Gastrocnemius medialis (tissue), 4 donors: ENCODE measurements at regions not wholly inside any gene's neighbourhood (a gene's known extent, or its start where the extent isn't known, plus 50 kb on each side); places are given as distances from the start of the nearest gene placed in this dataset.

ENCODE experiments used
- ATAC-seq, 2 donors: fragments of 150-250 bp; one replicate each; pipeline ENCODE4 v1.9.1; 2016
- DNase-seq, 2 donors: peaks; one replicate each; pipeline ENCODE4 v3.0.0-alpha.2; 2019
- H3K27ac ChIP-seq, 4 donors: fragments of 200-600 bp; sonication (generic); 1 replicate in 1 of 4; 2 replicates in 3 of 4; pipeline ENCODE4 v1.5.1; 2016 to 2018; ENCODE audit warnings: mild to moderate bottlenecking in 2 of 4, moderate library complexity in 1 of 4
- H3K27me3 ChIP-seq, 3 donors: fragments of 200-600 bp; sonication (generic) in 2 of 3; 1 replicate in 1 of 3; 2 replicates in 2 of 3; pipeline versions ENCODE4 v1.5.1 to v1.6.0; 2016 to 2019; ENCODE audit warnings: mild to moderate bottlenecking in 1 of 3, moderate library complexity in 1 of 3
- H3K36me3 ChIP-seq, 2 donors: fragments of 200-600 bp; sonication (generic) in 1 of 2; one replicate each; pipeline ENCODE4 v1.5.1; 2017 to 2018
- H3K4me1 ChIP-seq, 2 donors: fragments of 200-600 bp; sonication (generic) in 1 of 2; one replicate each; pipeline ENCODE4 v1.5.1; 2016 to 2017; ENCODE audit warnings: mild to moderate bottlenecking in 2 of 2
- H3K4me3 ChIP-seq, 4 donors: fragments of 200-600 bp; sonication (generic) in 3 of 4; 1 replicate in 1 of 4; 2 replicates in 3 of 4; pipeline ENCODE4 v1.5.1; 2016 to 2019; ENCODE audit warnings: mild to moderate bottlenecking in 2 of 4
- H3K9me3 ChIP-seq, 3 donors: fragments of 200-600 bp; sonication (generic) in 2 of 3; 1 replicate in 1 of 3; 2 replicates in 2 of 3; pipeline ENCODE4 v1.5.1; 2016 to 2019
- CTCF ChIP-seq, 5 experiments: fragments of 450-650 bp in 3 of 5; fragments of 200-600 bp in 2 of 5; sonication (generic) in 2 of 5; IDR thresholded peaks in 4 of 5; conservative IDR thresholded peaks in 1 of 5; 1 replicate in 4 of 5; 2 replicates in 1 of 5; pipeline ENCODE4 v1.5.1; 2016 to 2019; ENCODE audit warnings: antibody characterized with exemption in 5 of 5, mild to moderate bottlenecking in 3 of 5, moderate library complexity in 3 of 5
- POLR2A ChIP-seq, 2 donors: fragments of 450-650 bp; IDR thresholded peaks; one replicate each; pipeline ENCODE4 v1.6.1; 2017; ENCODE audit warnings: antibody characterized with exemption in 2 of 2, mild to moderate bottlenecking in 2 of 2, moderate library complexity in 2 of 2
- in situ Hi-C, 4 donors: fragments of 200-750 bp; cut with MboI; loops; one replicate each; pipeline versions ENCODE4 v1.15.0 to v1.8.0; 2017; ENCODE audit warnings: low sequenced_read_pairs in 4 of 4
- intact Hi-C: fragments of 100-400 bp; cut with DNase I; formaldehyde crosslinking; loops from one replicate; pipeline ENCODE4 v1.15.1; 2023; ENCODE audit warnings: low total_unique reads

GRCh38 chr1:68372487-68372886, 77.3 kb downstream of the RPE65 start:
- no peaks in the 10 kb centered on the region for H3K27me3 ChIP-seq
- intact Hi-C loops (no loop called here), in situ Hi-C loops (no loop called here)
- H3K4me1 ChIP-seq: no peaks in the 10 kb centered on the region
- ATAC-seq (no peak), DNase-seq (no peak)
- H3K27ac ChIP-seq: no peak overlapping the region
- TF ChIP-seq POLR2A (IDR thresholded peaks at IDR 0.05): no peak
- no peak for TF ChIP-seq CTCF (IDR thresholded peaks at IDR 0.05 in 4 of 5, conservative IDR thresholded peaks at IDR 0.05 in 1 of 5)
- H3K36me3 ChIP-seq: no peaks in the 10 kb centered on the region
- no peak overlapping the region for H3K4me3 ChIP-seq
- H3K9me3 ChIP-seq: no peaks in the 10 kb centered on the region

GRCh38 chr1:68370101-68370915, 79.4 kb downstream of the RPE65 start:
- Histone ChIP-seq H3K4me3 (no peak overlapping the region), H3K9me3 (no peaks in the 10 kb centered on the region), H3K27me3 (no peaks in the 10 kb centered on the region), H3K27ac (no peak overlapping the region), H3K36me3 (no peaks in the 10 kb centered on the region), H3K4me1 (no peaks in the 10 kb centered on the region)
- in situ Hi-C loops (no loop called here), intact Hi-C loops (no loop called here)
- DNase-seq (no peak), ATAC-seq (no peak)
- no peak for TF ChIP-seq CTCF (IDR thresholded peaks at IDR 0.05 in 4 of 5, conservative IDR thresholded peaks at IDR 0.05 in 1 of 5)
- no peak for TF ChIP-seq POLR2A (IDR thresholded peaks at IDR 0.05)

- intact Hi-C loops (no loop called here), in situ Hi-C loops (no loop called here)
- no peaks in the 10 kb centered on the region for H3K9me3 ChIP-seq
- TF ChIP-seq CTCF (IDR thresholded peaks at IDR 0.05 in 4 of 5, conservative IDR thresholded peaks at IDR 0.05 in 1 of 5) (no peak), POLR2A (IDR thresholded peaks at IDR 0.05) (no peak)
- DNase-seq (no peak), ATAC-seq (no peak)
- no peak overlapping the region for H3K27ac ChIP-seq
- no peaks in the 10 kb centered on the region for H3K4me1 ChIP-seq
- H3K27me3 ChIP-seq: no peaks in the 10 kb centered on the region
- no peak overlapping the region for H3K4me3 ChIP-seq
- no peaks in the 10 kb centered on the region for H3K36me3 ChIP-seq
Observed at GRCh38 chr1:68366572-68366971, 83.2 kb downstream of the RPE65 start.

- intact Hi-C loops: no loop called here
- no peak for DNase-seq
- TF ChIP-seq POLR2A (IDR thresholded peaks at IDR 0.05): no peak
- no peak for TF ChIP-seq CTCF (IDR thresholded peaks at IDR 0.05 in 4 of 5, conservative IDR thresholded peaks at IDR 0.05 in 1 of 5)
- H3K27ac ChIP-seq: no peak overlapping the region
- no peaks in the 10 kb centered on the region for H3K4me1 ChIP-seq
- H3K27me3 ChIP-seq: no peaks in the 10 kb centered on the region
- no peaks in the 10 kb centered on the region for H3K9me3 ChIP-seq
- no peaks in the 10 kb centered on the region for H3K36me3 ChIP-seq
- in situ Hi-C loops: no loop called here
- ATAC-seq: no peak
- no peak overlapping the region for H3K4me3 ChIP-seq
Observed at GRCh38 chr1:68365709-68366382, 83.9 kb downstream of the RPE65 start.
